K562 (cell line): ENCODE measurements at regions not wholly inside any gene's neighbourhood (a gene's known extent, or its start where the extent isn't known, plus 50 kb on each side); places are given as distances from the start of the nearest gene placed in this dataset.

Experiments used
- ATAC-seq: fragments of 200-7000 bp; cut with Tn5 transposase; 3 replicates; pipeline ENCODE4 v1.9.1; 2020; ENCODE audit warnings: moderate library complexity
- BruUV-seq: library from RNA; stranded (reverse); fragments of 400-500 nt; replicated peaks from 2 replicates; lab custom pipeline; 2021; lab: Mats Ljungman, UMichigan
- CTCF ChIA-PET: fragments of 300-600 bp; formaldehyde crosslinking; extraction: SDS; loops from one replicate; lab custom pipeline; 2021; ENCODE audit warnings: low intra/inter-chr PET ratio; lab: Yijun Ruan, JAX
- POLR2A ChIA-PET: fragments of 300-600, 350-650 bp; sonication (Branson Sonifier 250); formaldehyde crosslinking; extraction: SDS; loops from one replicate; lab custom pipeline; 2021; ENCODE audit warnings: antibody characterized with exemption, inconsistent platforms; lab: Yijun Ruan, JAX
- DNase-seq, 4 experiments: peaks; one replicate each; pipeline versions ENCODE4 v3.0.0 to v3.0.0-alpha.2; 2011 to 2018; ENCODE audit warnings: low spot score in 3 of 4, mixed read lengths in 3 of 4; ENCODE audit errors: extremely low read depth in 1 of 4
- FAIRE-seq: peaks from 2 replicates; lab custom pipeline; 2011; peaks lifted over from hg19 to GRCh38; lab: Jason Lieb, UNC
- H2AFZ ChIP-seq: 2 replicates; pipeline ENCODE4 v1.6.0; 2011; ENCODE audit warnings: low read depth, low read length, control low read depth, inconsistent platforms
- H3K27ac ChIP-seq: fragments of 200-600 bp; 3 replicates; pipeline ENCODE4 v1.8.0; 2011; ENCODE audit warnings: low read depth, mild to moderate bottlenecking, control low read depth, inconsistent platforms, low read length, moderate library complexity, mixed read lengths; ENCODE audit errors: extremely low read depth
- H3K27me3 ChIP-seq, 2 experiments: fragments of 300-600 bp in 1 of 2; 2 replicates in 1 of 2; 3 replicates in 1 of 2; pipeline versions ENCODE4 v1.6.0 to v1.8.0; 2011; ENCODE audit warnings: inconsistent platforms in 2 of 2, low read length in 2 of 2, mild to moderate bottlenecking in 1 of 2, mixed read lengths in 1 of 2, moderate library complexity in 1 of 2; ENCODE audit not compliant: control insufficient read depth in 2 of 2, insufficient read depth in 2 of 2
- H3K36me3 ChIP-seq: fragments of 300-600 bp; 3 replicates; pipeline ENCODE4 v1.8.0; 2011; ENCODE audit warnings: mild to moderate bottlenecking, low read length, inconsistent platforms; ENCODE audit not compliant: control insufficient read depth, insufficient read depth
- H3K4me1 ChIP-seq, 2 experiments: fragments of 200-600 bp in 1 of 2; replicated peaks in 1 of 2; 2 replicates in 1 of 2; 3 replicates in 1 of 2; pipeline versions ENCODE4 v1.5.1 to v1.8.0; 2011; ENCODE audit warnings: inconsistent platforms in 2 of 2, low read length in 2 of 2, mild to moderate bottlenecking in 1 of 2, mixed read lengths in 1 of 2, moderate library complexity in 1 of 2; ENCODE audit not compliant: control insufficient read depth in 2 of 2, insufficient read depth in 2 of 2
- H3K4me2 ChIP-seq: 2 replicates; pipeline ENCODE4 v1.6.1; 2011; ENCODE audit warnings: low read length, control low read depth, inconsistent platforms, mixed read lengths; ENCODE audit not compliant: insufficient read depth
- H3K4me3 ChIP-seq: fragments of 200-600 bp; sonication (generic), shearing (Covaris generic); 2 replicates; pipeline ENCODE4 v1.5.1; 2016; ENCODE audit warnings: control low read depth, inconsistent platforms
- H3K79me2 ChIP-seq: fragments of 200-600 bp; 3 replicates; pipeline ENCODE4 v1.8.0; 2011; ENCODE audit warnings: low read length, inconsistent platforms; ENCODE audit not compliant: control insufficient read depth, insufficient read depth
- H3K9ac ChIP-seq, 2 experiments: 2 replicates each; pipeline versions ENCODE4 v1.6.0 to v1.6.1; 2011; ENCODE audit warnings: low read depth in 2 of 2, low read length in 2 of 2, control low read depth in 1 of 2, inconsistent platforms in 1 of 2, mild to moderate bottlenecking in 1 of 2, mixed read lengths in 1 of 2; ENCODE audit not compliant: insufficient read depth in 1 of 2
- H3K9me1 ChIP-seq: one replicate; pipeline ENCODE4 v1.6.0; 2011; ENCODE audit warnings: inconsistent platforms, mild to moderate bottlenecking, low read length, moderate library complexity; ENCODE audit not compliant: control insufficient read depth, insufficient read depth
- H3K9me3 ChIP-seq: replicated peaks from 2 replicates; pipeline ENCODE4 v1.5.1; 2011; ENCODE audit warnings: low read depth, low read length, inconsistent platforms; ENCODE audit not compliant: control insufficient read depth, insufficient read depth
- H4K20me1 ChIP-seq: replicated peaks from 2 replicates; pipeline ENCODE4 v1.6.1; 2011; ENCODE audit warnings: low read length, inconsistent platforms, mixed read lengths; ENCODE audit not compliant: control insufficient read depth, insufficient read depth
- CTCF ChIP-seq, 3 experiments: IDR thresholded peaks in 2 of 3; conservative IDR thresholded peaks in 1 of 3; 2 replicates each; pipeline ENCODE4 v1.5.1; 2011 to 2012; ENCODE audit warnings: low read length in 3 of 3, mild to moderate bottlenecking in 3 of 3, control low read depth in 2 of 3, improper control_type of control experiment in 1 of 3, inconsistent platforms in 1 of 3, low read depth in 1 of 3, mixed read lengths in 1 of 3, moderate library complexity in 1 of 3; ENCODE audit not compliant: insufficient read depth in 2 of 3
- FOS ChIP-seq: IDR thresholded peaks from 3 replicates; pipeline ENCODE4 v1.6.1; 2011; ENCODE audit not compliant: insufficient read length; ENCODE audit errors: extremely low read depth
- GTF2F1 ChIP-seq: IDR thresholded peaks from 2 replicates; pipeline ENCODE4 v1.6.1; 2011; ENCODE audit warnings: low read depth, low read length, improper control_type of control experiment
- KLF16 ChIP-seq: IDR thresholded peaks from 2 replicates; pipeline ENCODE4 v1.6.1; 2016; ENCODE audit warnings: antibody characterized with exemption
- NELFE ChIP-seq: IDR thresholded peaks from 2 replicates; pipeline ENCODE4 v1.6.1; 2011; ENCODE audit warnings: mild to moderate bottlenecking; ENCODE audit not compliant: insufficient read depth, insufficient read length
- NEUROD1 ChIP-seq: fragments of 150-350 bp; IDR thresholded peaks from 2 replicates; pipeline ENCODE4 v1.6.1; 2014; ENCODE audit warnings: borderline replicate concordance, low read length, low read depth; ENCODE audit not compliant: partially characterized antibody
- NONO ChIP-seq, 2 experiments: fragments of 200-400 bp in 1 of 2; fragments of 450-650 bp in 1 of 2; formaldehyde crosslinking in 1 of 2; IDR thresholded peaks; 2 replicates each; pipeline ENCODE4 v1.6.1; 2017; ENCODE audit warnings: low read depth in 2 of 2, mild to moderate bottlenecking in 2 of 2, moderate library complexity in 2 of 2, low read length in 1 of 2
- NR4A1 ChIP-seq, 2 experiments: fragments of 250-450 bp in 1 of 2; fragments of 450-650 bp in 1 of 2; sonication (Bioruptor Pico) in 1 of 2; IDR thresholded peaks; 2 replicates each; pipeline versions ENCODE4 v1.4.0 to v1.6.1; 2016 to 2020; ENCODE audit warnings: mild to moderate bottlenecking in 2 of 2, missing compliant biosample characterization in 1 of 2, missing genetic modification characterization in 1 of 2, moderate library complexity in 1 of 2
- RB1 ChIP-seq: fragments of 450-650 bp; IDR thresholded peaks from 2 replicates; pipeline ENCODE4 v1.6.1; 2017; ENCODE audit warnings: low read depth, mild to moderate bottlenecking
- SP1 ChIP-seq: sonication (generic); formaldehyde crosslinking; IDR thresholded peaks from 2 replicates; pipeline ENCODE4 v1.8.1; 2022; ENCODE audit warnings: mild to moderate bottlenecking, missing genetic modification reagents
- XRCC3 ChIP-seq: fragments of 450-650 bp; IDR thresholded peaks from 2 replicates; pipeline ENCODE4 v1.6.1; 2017; ENCODE audit warnings: mild to moderate bottlenecking, moderate library complexity
- ZNF696 ChIP-seq: fragments of 250-450 bp; sonication (Bioruptor Pico); conservative IDR thresholded peaks from 2 replicates; pipeline ENCODE4 v1.4.0; 2020; ENCODE audit warnings: mild to moderate bottlenecking, moderate library complexity
- WGBS: fragments of 100-300 bp; shearing (Covaris generic); methylation state at CpG from one replicate; pipeline ENCODE4 v1.1.6; 2016; ENCODE audit warnings: low coverage, mixed read lengths; ENCODE audit not compliant: insufficient coverage; ENCODE audit errors: missing lambda C conversion rate; 5-methylcytosine and 5-hydroxymethylcytosine counted together
- in situ Hi-C: fragments of 300-500 bp; cut with MboI; formaldehyde crosslinking; loops from 4 replicates; pipeline ENCODE4 v1.15.0; 2018; ENCODE audit warnings: inconsistent platforms, mixed read lengths
- intact Hi-C: fragments of 100-400 bp; cut with micrococcal nuclease; formaldehyde crosslinking; loops from 2 replicates; pipeline ENCODE4 v1.14.2; 2022
- TF ChIP-seq, protein P1 (sequence below): fragments of 150-350 bp; IDR thresholded peaks from 2 replicates; pipeline ENCODE4 v1.6.1; 2014; ENCODE audit warnings: low read depth, mild to moderate bottlenecking, low read length, borderline replicate concordance
- TF ChIP-seq, protein P2 (sequence below): fragments of 250-450 bp; sonication (Bioruptor Pico); IDR thresholded peaks from 2 replicates; pipeline ENCODE4 v1.8.0; 2021; ENCODE audit warnings: moderate library complexity, mild to moderate bottlenecking, inconsistent platforms
- TF ChIP-seq, protein P3 (sequence below): sonication (generic); formaldehyde crosslinking; IDR thresholded peaks from 2 replicates; pipeline ENCODE4 v1.8.0; 2022; ENCODE audit warnings: missing genetic modification reagents, mild to moderate bottlenecking, moderate library complexity, borderline replicate concordance

DNA sequence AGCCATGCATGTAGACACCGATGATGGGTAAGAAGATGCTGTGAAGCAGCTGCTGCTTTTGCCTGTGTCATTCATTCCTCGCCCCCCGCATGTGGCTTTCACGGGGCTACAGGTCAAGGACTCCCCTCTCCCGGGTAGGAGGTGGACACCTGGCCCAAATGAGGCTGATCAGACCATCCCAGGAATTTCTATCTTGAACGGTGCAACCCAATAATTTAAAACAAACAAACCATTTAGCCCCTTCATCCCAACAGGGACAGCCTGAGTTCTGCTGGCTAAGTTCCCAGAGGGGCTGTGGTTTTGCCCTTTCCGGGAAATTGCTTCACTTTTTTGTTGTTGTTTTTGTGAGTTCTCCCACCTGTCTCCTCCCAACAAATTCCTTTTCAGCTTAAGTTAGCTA is 137.7 kb upstream of the CDH5 start:
- intact Hi-C loops = no loop called here
- CTCF ChIA-PET = no interaction called here
- TF ChIP-seq KLF16 (no peak), ZNF696 (CRISPR knock-in tag) (no peak), NEUROD1 (no peak), SP1 (no peak), NELFE (no peak), XRCC3 (no peak), NR4A1 (CRISPR knock-in tag; IDR thresholded peaks at IDR 0.05) (no peak), NR4A1 (tag; IDR thresholded peaks at IDR 0.05) (no peak), FOS (no peak), RB1 (no peak), CTCF (IDR thresholded peaks at IDR 0.05 in 2 of 3, conservative IDR thresholded peaks at IDR 0.05 in 1 of 3; ENCODE audit: insufficient read depth in 2 of 3, low read depth in 1 of 3, low read length in 3 of 3) (no peak), NONO (IDR thresholded peaks at IDR 0.05; ENCODE audit: low read depth in 2 of 2, low read length in 1 of 2) (no peak), GTF2F1 (no peak)
- TF ChIP-seq, protein P1, sequence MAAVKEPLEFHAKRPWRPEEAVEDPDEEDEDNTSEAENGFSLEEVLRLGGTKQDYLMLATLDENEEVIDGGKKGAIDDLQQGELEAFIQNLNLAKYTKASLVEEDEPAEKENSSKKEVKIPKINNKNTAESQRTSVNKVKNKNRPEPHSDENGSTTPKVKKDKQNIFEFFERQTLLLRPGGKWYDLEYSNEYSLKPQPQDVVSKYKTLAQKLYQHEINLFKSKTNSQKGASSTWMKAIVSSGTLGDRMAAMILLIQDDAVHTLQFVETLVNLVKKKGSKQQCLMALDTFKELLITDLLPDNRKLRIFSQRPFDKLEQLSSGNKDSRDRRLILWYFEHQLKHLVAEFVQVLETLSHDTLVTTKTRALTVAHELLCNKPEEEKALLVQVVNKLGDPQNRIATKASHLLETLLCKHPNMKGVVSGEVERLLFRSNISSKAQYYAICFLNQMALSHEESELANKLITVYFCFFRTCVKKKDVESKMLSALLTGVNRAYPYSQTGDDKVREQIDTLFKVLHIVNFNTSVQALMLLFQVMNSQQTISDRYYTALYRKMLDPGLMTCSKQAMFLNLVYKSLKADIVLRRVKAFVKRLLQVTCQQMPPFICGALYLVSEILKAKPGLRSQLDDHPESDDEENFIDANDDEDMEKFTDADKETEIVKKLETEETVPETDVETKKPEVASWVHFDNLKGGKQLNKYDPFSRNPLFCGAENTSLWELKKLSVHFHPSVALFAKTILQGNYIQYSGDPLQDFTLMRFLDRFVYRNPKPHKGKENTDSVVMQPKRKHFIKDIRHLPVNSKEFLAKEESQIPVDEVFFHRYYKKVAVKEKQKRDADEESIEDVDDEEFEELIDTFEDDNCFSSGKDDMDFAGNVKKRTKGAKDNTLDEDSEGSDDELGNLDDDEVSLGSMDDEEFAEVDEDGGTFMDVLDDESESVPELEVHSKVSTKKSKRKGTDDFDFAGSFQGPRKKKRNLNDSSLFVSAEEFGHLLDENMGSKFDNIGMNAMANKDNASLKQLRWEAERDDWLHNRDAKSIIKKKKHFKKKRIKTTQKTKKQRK = no peak
- TF ChIP-seq, protein P2, sequence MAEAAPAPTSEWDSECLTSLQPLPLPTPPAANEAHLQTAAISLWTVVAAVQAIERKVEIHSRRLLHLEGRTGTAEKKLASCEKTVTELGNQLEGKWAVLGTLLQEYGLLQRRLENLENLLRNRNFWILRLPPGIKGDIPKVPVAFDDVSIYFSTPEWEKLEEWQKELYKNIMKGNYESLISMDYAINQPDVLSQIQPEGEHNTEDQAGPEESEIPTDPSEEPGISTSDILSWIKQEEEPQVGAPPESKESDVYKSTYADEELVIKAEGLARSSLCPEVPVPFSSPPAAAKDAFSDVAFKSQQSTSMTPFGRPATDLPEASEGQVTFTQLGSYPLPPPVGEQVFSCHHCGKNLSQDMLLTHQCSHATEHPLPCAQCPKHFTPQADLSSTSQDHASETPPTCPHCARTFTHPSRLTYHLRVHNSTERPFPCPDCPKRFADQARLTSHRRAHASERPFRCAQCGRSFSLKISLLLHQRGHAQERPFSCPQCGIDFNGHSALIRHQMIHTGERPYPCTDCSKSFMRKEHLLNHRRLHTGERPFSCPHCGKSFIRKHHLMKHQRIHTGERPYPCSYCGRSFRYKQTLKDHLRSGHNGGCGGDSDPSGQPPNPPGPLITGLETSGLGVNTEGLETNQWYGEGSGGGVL (CRISPR knock-in tag) = no peak
- TF ChIP-seq, protein P3, sequence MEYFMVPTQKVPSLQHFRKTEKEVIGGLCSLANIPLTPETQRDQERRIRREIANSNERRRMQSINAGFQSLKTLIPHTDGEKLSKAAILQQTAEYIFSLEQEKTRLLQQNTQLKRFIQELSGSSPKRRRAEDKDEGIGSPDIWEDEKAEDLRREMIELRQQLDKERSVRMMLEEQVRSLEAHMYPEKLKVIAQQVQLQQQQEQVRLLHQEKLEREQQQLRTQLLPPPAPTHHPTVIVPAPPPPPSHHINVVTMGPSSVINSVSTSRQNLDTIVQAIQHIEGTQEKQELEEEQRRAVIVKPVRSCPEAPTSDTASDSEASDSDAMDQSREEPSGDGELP = no peak

More for the DNA sequence above, 137.7 kb upstream of the CDH5 start:
- no peak overlapping the region for H3K4me3 ChIP-seq
- POLR2A ChIA-PET = interaction anchor here (1.1 kb wide), 1 partner anchor 12 kb away, joined by 3 read pairs; no protein-coding TSS in a partner anchor
- peaks cover 0 to 20% of the 10 kb centered on the region in 2 experiments; a peak in 2 of 5 replicates for H3K27me3 ChIP-seq
- H3K9ac ChIP-seq = no peak overlapping the region
- no peaks in the 10 kb centered on the region for H3K36me3 ChIP-seq
- H2AFZ ChIP-seq = no peak overlapping the region
- DNase-seq = no peak
- no peaks in the 10 kb centered on the region for H3K9me3 ChIP-seq
- no TSS peak for BruUV-seq
- no peaks in the 10 kb centered on the region for H4K20me1 ChIP-seq
- no peaks in the 10 kb centered on the region for H3K79me2 ChIP-seq
- in situ Hi-C loops = no loop called here
- ATAC-seq = no peak
- 3% methylated on average over 7 of the region's 7 CpGs for WGBS
- H3K4me1 ChIP-seq = no peaks in the 10 kb centered on the region
- FAIRE-seq = no peak
- no peak overlapping the region for H3K4me2 ChIP-seq
- H3K9me1 ChIP-seq = no peaks in the 10 kb centered on the region
- H3K27ac ChIP-seq = no peak overlapping the region
